Lower leg skin (tissue), 3 donors: ENCODE measurements at regions not wholly inside any gene's neighbourhood (a gene's known extent, or its start where the extent isn't known, plus 50 kb on each side); places are given as distances from the start of the nearest gene placed in this dataset.

ENCODE experiments used
- CTCF ChIP-seq, 3 donors: fragments of 450-650 bp; IDR thresholded peaks; one replicate each; pipeline ENCODE4 v1.5.1; 2016; ENCODE audit warnings: antibody characterized with exemption in 3 of 3, mild to moderate bottlenecking in 3 of 3, moderate library complexity in 2 of 3
- POLR2A ChIP-seq, 2 donors: fragments of 450-650 bp; IDR thresholded peaks; one replicate each; pipeline ENCODE4 v1.6.1; 2016 to 2017; ENCODE audit warnings: antibody characterized with exemption in 2 of 2, mild to moderate bottlenecking in 1 of 2, moderate library complexity in 1 of 2

GRCh38 chr1:70790232-70790923 is 257.2 kb downstream of the PTGER3 start:
- no peak for TF ChIP-seq CTCF (IDR thresholded peaks at IDR 0.05)
- no peak for TF ChIP-seq POLR2A (IDR thresholded peaks at IDR 0.05)
